Psoas muscle (tissue), 7 donors: ENCODE measurements at regions not wholly inside any gene's neighbourhood (a gene's known extent, or its start where the extent isn't known, plus 50 kb on each side); places are given as distances from the start of the nearest gene placed in this dataset.

Experiments
- ATAC-seq, 4 donors: fragments of 200-7000 bp; cut with Tn5 transposase; one replicate each; pipeline ENCODE4 v1.9.1; 2020; ENCODE audit warnings: moderate library complexity in 3 of 4, mild to moderate bottlenecking in 2 of 4
- DNase-seq, 2 donors: peaks; one replicate each; pipeline ENCODE4 v3.0.0-alpha.2; 2020
- H3K27ac ChIP-seq: fragments of 200-600 bp; one replicate; pipeline ENCODE4 v1.8.0; 2022
- H3K27me3 ChIP-seq, 3 donors: fragments of 200-600 bp in 1 of 3; one replicate each; pipeline versions ENCODE4 v1.6.1 to v1.8.0; 2013 to 2022; ENCODE audit warnings: low read length in 2 of 3, mild to moderate bottlenecking in 2 of 3, moderate library complexity in 1 of 3; ENCODE audit not compliant: insufficient read depth in 3 of 3
- H3K36me3 ChIP-seq, 2 donors: fragments of 200-600 bp in 1 of 2; one replicate each; pipeline versions ENCODE4 v1.6.1 to v1.8.0; 2013 to 2022; ENCODE audit warnings: low read depth in 1 of 2, mild to moderate bottlenecking in 1 of 2, moderate library complexity in 1 of 2; ENCODE audit not compliant: insufficient read depth in 1 of 2
- H3K4me1 ChIP-seq: fragments of 200-600 bp; one replicate; pipeline ENCODE4 v1.8.0; 2022
- H3K4me3 ChIP-seq: fragments of 200-600 bp; one replicate; pipeline ENCODE4 v1.8.0; 2022; ENCODE audit warnings: mild to moderate bottlenecking
- H3K9me3 ChIP-seq: fragments of 200-600 bp; one replicate; pipeline ENCODE4 v1.8.0; 2022
- WGBS, 3 donors: extraction: QIAGEN DNeasy Blood & Tissue Kit; methylation state at CpG; one replicate each; pipeline versions ENCODE4 v1.1.6 to v1.1.7; 2013; 5-methylcytosine and 5-hydroxymethylcytosine counted together
- intact Hi-C, 2 donors: fragments of 100-400 bp; cut with DNase I; formaldehyde crosslinking; loops; one replicate each; pipeline versions ENCODE4 v1.11.0 to v1.14.2; 2022
- TF ChIP-seq, protein P1 (sequence below): fragments of 200-600 bp; IDR thresholded peaks from one replicate; pipeline ENCODE4 v1.8.0; 2022; ENCODE audit warnings: antibody characterized with exemption
- donor health status: healthy with polysubstance abuse.
- donor health status: DM: no; HTN: no; CAD: no; lungs with moderate emphysema.
- donor health status: Bipolar disorder and iron deficiency.
- donor health status: healthy.
- donor health status: DM: yes; HTN: yes; CAD: no.
- donor health status: DM: no; HTN: no; CAD: no.
- donor health status: DM: yes; HTN: yes; CAD: no.

DNA sequence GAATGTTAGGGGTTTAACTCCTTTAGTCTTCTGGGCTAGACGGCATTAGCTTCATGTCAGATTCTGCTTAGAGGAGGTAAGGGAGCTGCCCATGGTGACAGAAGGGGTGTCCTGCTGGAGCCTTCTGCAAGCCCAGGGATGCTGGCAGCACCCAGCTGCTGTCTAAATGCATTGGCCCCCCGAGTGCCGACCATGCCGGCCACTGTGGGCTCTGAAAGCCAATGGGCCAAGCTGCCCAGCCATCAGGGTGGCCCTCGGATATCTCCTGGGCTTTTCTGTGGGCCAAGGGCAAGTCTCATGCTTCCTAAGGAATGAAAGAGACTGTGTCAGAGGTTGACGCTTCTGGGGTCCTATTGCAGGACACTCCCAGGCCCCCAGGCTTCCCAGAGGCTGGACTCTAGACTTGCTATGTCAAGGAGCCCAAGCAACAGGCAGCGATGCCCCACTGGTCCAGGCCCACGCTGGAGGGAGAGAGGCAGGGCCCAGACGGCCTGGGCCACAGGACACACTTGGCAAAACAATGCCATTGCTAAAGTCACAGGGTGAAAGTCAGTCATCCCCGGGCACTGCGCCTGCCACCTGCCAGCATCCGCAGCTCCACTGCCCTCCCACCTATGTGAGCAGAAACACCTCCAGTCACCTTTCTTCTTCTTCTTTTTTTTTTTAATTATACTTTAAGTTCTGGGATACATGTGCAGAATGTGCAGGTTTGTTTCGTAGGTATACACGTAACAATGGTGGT is 160.2 kb upstream of the GPR12 start:
- WGBS, 3 donors: 87 to 93% (median 88%) methylated on average over 13 to 14 of the region's 14 CpGs
- ATAC-seq: no peak
- no peak for DNase-seq
- Histone ChIP-seq H3K36me3 (no peaks in the 10 kb centered on the region), H3K9me3 (no peaks in the 10 kb centered on the region), H3K27me3 (peaks cover 0 to 18% (median 3%) of the 10 kb centered on the region in 3 donors), H3K27ac (no peak overlapping the region), H3K4me3 (no peak overlapping the region), H3K4me1 (no peaks in the 10 kb centered on the region)
- TF ChIP-seq, protein P1, sequence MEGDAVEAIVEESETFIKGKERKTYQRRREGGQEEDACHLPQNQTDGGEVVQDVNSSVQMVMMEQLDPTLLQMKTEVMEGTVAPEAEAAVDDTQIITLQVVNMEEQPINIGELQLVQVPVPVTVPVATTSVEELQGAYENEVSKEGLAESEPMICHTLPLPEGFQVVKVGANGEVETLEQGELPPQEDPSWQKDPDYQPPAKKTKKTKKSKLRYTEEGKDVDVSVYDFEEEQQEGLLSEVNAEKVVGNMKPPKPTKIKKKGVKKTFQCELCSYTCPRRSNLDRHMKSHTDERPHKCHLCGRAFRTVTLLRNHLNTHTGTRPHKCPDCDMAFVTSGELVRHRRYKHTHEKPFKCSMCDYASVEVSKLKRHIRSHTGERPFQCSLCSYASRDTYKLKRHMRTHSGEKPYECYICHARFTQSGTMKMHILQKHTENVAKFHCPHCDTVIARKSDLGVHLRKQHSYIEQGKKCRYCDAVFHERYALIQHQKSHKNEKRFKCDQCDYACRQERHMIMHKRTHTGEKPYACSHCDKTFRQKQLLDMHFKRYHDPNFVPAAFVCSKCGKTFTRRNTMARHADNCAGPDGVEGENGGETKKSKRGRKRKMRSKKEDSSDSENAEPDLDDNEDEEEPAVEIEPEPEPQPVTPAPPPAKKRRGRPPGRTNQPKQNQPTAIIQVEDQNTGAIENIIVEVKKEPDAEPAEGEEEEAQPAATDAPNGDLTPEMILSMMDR: no peak
- intact Hi-C loops: no loop called here

DNA sequence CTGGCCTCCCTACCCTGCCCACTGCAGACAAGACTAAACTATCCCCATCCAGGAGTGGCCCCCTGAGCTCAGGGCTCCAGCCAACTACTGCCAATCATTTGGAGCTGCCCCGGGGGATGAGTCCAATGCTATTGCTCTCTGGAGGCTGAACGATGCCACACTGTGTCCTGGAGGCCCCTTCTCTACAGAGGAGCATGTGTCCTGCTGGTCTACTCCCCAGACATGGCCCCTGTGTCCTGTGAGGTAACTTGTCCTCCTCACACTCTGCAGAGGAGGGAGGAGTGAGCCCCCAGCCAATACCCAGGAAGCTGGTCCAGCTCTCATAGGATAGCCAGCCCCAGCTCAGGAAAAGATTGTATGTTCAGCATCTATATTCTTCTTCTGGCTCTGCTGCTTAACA is 159.1 kb upstream of the GPR12 start:
- DNase-seq: no peak
- H3K4me3 ChIP-seq: no peak overlapping the region

DNA sequence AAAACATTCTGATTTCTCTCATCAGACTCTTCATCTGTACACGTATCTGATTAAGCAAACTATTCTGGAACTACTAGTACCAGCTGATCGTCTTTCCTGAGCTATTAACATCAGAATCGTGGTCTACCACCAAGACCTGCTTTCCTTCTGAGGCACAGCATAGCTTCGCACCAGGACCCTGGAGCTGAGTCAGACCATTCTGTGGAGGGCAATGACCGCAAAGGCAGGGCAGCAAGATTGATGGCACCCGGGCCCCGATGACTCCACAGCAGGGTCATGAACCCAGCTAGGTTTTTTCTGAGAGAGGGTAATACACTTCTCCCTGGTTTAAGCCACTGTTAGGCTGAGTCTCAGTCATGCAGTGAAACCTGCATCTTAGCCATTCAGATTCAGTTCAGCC is 158.7 kb upstream of the GPR12 start:
- no peaks in the 10 kb centered on the region for H3K36me3 ChIP-seq

More for the DNA sequence above, 159.1 kb upstream of the GPR12 start:
- intact Hi-C loops: no loop called here
- Histone ChIP-seq H3K9me3 (no peaks in the 10 kb centered on the region), H3K36me3 (no peaks in the 10 kb centered on the region), H3K27me3 (peaks cover 0 to 18% (median 3%) of the 10 kb centered on the region in 3 donors), H3K4me1 (no peaks in the 10 kb centered on the region), H3K27ac (no peak overlapping the region)
- no peak for ATAC-seq
- TF ChIP-seq, protein P1: no peak
- 63 to 71% (median 69%) methylated on average over 2 of the region's 2 CpGs for WGBS, 3 donors

DNA sequence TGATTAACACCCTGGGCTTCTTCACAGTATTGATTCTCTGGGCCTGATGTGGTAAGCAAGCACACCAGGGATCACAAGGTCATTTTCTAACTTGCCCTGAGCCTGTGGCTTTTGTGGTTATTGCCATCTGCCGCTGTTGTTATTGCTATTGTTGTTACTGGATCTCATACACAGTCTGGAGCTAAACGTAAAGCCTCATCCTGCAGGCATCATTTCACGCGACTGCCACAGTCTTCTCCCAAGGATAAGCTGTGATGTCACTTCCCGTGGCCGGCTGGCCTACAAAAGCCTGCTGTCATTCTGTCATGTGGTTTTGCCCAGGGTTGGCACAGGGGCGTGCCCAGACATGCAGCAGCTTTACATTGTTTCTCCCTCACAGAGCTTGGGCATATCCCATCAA is 154.0 kb upstream of the GPR12 start:
- DNase-seq (no peak), ATAC-seq (no peak)
- Histone ChIP-seq H3K9me3 (no peaks in the 10 kb centered on the region), H3K4me3 (no peak overlapping the region), H3K27ac (no peak overlapping the region), H3K36me3 (no peaks in the 10 kb centered on the region), H3K4me1 (no peaks in the 10 kb centered on the region), H3K27me3 (peaks cover 0 to 5% (median 3%) of the 10 kb centered on the region in 3 donors)
- TF ChIP-seq, protein P1: no peak
- 54 to 58% (median 58%) methylated on average over 7 of the region's 7 CpGs for WGBS, 3 donors
- intact Hi-C loops: no loop called here

More for the DNA sequence above, 158.7 kb upstream of the GPR12 start:
- intact Hi-C loops: no loop called here
- ATAC-seq: no peak
- Histone ChIP-seq H3K9me3 (no peaks in the 10 kb centered on the region), H3K4me1 (no peaks in the 10 kb centered on the region), H3K27ac (no peak overlapping the region), H3K27me3 (peaks cover 0 to 18% (median 3%) of the 10 kb centered on the region in 3 donors), H3K4me3 (no peak overlapping the region)
- DNase-seq: no peak
- WGBS, 3 donors: 71 to 83% (median 76%) methylated on average over 7 of the region's 7 CpGs
- TF ChIP-seq, protein P1: no peak

DNA sequence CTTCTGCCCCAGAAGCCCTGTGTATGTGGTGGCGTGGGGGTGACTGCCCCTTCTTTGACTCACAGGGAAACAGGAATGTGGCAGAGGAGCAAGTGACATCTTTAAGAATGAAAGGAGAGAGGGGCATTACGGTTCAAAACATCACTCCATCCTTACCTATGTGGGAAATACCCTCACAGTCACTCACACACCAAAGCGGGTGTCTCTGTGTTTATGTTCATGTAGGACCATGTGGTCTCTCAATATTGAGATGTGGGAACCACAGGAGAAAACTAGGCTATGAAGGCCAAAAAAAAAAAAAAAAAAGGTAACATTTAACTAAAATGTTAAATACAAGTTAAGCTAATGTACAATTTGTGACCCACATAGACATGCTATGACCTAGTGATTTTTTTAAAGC is 153.6 kb upstream of the GPR12 start:
- no peak for ATAC-seq
- WGBS, 3 donors: 83 to 85% (median 85%) methylated on average over 3 of the region's 3 CpGs
- H3K9me3 ChIP-seq: no peaks in the 10 kb centered on the region
- peaks cover 0 to 9% (median under 1%) of the 10 kb centered on the region in 3 donors for H3K27me3 ChIP-seq
- H3K4me3 ChIP-seq: no peak overlapping the region
- H3K27ac ChIP-seq: no peak overlapping the region
- TF ChIP-seq, protein P1: no peak
- H3K36me3 ChIP-seq: no peaks in the 10 kb centered on the region
- no peaks in the 10 kb centered on the region for H3K4me1 ChIP-seq
- no peak for DNase-seq
- intact Hi-C loops: no loop called here
